ENCODE measurements at regions not wholly inside any gene's neighbourhood (a gene's known extent, or its start where the extent isn't known, plus 50 kb on each side); places are given as distances from the start of the nearest gene placed in this dataset.

DNA sequence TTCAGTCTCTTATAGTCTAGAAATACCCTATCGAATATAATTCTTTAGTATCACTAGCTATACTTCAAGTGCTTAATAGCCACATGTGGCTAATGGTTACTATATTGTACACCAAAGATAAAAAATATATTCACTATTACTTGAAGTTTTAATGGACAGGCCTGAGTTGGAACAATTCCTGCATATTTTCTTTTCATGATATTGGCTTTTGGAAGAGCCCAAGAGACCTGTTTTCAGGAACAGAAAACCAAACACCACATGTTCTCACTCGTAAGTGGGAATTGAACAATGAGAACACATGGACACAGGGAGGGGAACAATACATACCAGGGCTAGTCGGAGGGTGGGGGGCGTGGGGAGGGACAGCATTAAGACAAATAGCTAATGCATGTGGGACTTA is 334.4 kb upstream of the TRIB2 start:
- Histone ChIP-seq H3K27ac (ENCODE audit: low read length in 2 of 2) (no peak overlapping the region), H3K4me1 (ENCODE audit: control insufficient read depth in 2 of 2, insufficient read depth in 2 of 2, low read length in 2 of 2) (no peaks in the 10 kb centered on the region), H3K9ac (ENCODE audit: low read length) (no peak overlapping the region), H3K4me2 (replicated peaks; ENCODE audit: low read depth, low read length, poor library complexity, severe bottlenecking) (no peak overlapping the region), H3K27me3 (replicated peaks in 1 of 4; ENCODE audit: control extremely low read depth in 1 of 4, control insufficient read depth in 3 of 4, insufficient read depth in 4 of 4, low read length in 3 of 4) (no peaks in the 10 kb centered on the region), H3K79me2 (ENCODE audit: control insufficient read depth, insufficient read depth, low read length) (no peaks in the 10 kb centered on the region), H3K4me3 (ENCODE audit: control extremely low read depth in 1 of 5, extremely low read depth in 1 of 5, insufficient read depth in 1 of 5, low read depth in 2 of 5, low read length in 4 of 5) (no peak overlapping the region), H3K9me3 (ENCODE audit: control extremely low read depth in 1 of 3, control insufficient read depth in 2 of 3, insufficient read depth in 1 of 3, low read length in 2 of 3) (no peaks in the 10 kb centered on the region), H4K20me1 (ENCODE audit: control insufficient read depth, insufficient read depth, low read length, poor library complexity, severe bottlenecking) (no peaks in the 10 kb centered on the region), H2AFZ (ENCODE audit: insufficient read depth, low read depth, low read length, poor library complexity, severe bottlenecking) (no peak overlapping the region), H3K36me3 (replicated peaks in 1 of 2; ENCODE audit: control extremely low read depth in 1 of 2, control insufficient read depth in 1 of 2, extremely low read depth in 1 of 2, insufficient read depth in 2 of 2, low read length in 1 of 2) (no peaks in the 10 kb centered on the region)
- H3K9me3 Mint-ChIP-seq (ENCODE audit: insufficient read depth): peaks cover 3% of the 10 kb centered on the region
- H3K4me3 Mint-ChIP-seq: no peak overlapping the region
- POLR2A ChIA-PET: no interaction called here
- intact Hi-C loops (cut with micrococcal nuclease): no loop called here
- TF ChIP-seq EZH2 (IDR thresholded peaks at IDR 0.05; ENCODE audit: borderline replicate concordance, insufficient read depth, low read depth, low read length, poor library complexity, severe bottlenecking): no peak
- TF ChIP-seq, protein P1, sequence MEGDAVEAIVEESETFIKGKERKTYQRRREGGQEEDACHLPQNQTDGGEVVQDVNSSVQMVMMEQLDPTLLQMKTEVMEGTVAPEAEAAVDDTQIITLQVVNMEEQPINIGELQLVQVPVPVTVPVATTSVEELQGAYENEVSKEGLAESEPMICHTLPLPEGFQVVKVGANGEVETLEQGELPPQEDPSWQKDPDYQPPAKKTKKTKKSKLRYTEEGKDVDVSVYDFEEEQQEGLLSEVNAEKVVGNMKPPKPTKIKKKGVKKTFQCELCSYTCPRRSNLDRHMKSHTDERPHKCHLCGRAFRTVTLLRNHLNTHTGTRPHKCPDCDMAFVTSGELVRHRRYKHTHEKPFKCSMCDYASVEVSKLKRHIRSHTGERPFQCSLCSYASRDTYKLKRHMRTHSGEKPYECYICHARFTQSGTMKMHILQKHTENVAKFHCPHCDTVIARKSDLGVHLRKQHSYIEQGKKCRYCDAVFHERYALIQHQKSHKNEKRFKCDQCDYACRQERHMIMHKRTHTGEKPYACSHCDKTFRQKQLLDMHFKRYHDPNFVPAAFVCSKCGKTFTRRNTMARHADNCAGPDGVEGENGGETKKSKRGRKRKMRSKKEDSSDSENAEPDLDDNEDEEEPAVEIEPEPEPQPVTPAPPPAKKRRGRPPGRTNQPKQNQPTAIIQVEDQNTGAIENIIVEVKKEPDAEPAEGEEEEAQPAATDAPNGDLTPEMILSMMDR (IDR thresholded peaks at IDR 0.05): no peak
- ATAC-seq (ENCODE audit: low read depth): no peak
- no peaks in the 10 kb centered on the region for H3K4me1 Mint-ChIP-seq
- DNase-seq: no peak
- no CpG with 5 or more reads among the region's 4 CpGs for WGBS (ENCODE audit: insufficient coverage)
- H3K27ac Mint-ChIP-seq: no peak overlapping the region
- H3K27me3 Mint-ChIP-seq: no peaks in the 10 kb centered on the region
- CTCF ChIA-PET: no interaction called here

DNA sequence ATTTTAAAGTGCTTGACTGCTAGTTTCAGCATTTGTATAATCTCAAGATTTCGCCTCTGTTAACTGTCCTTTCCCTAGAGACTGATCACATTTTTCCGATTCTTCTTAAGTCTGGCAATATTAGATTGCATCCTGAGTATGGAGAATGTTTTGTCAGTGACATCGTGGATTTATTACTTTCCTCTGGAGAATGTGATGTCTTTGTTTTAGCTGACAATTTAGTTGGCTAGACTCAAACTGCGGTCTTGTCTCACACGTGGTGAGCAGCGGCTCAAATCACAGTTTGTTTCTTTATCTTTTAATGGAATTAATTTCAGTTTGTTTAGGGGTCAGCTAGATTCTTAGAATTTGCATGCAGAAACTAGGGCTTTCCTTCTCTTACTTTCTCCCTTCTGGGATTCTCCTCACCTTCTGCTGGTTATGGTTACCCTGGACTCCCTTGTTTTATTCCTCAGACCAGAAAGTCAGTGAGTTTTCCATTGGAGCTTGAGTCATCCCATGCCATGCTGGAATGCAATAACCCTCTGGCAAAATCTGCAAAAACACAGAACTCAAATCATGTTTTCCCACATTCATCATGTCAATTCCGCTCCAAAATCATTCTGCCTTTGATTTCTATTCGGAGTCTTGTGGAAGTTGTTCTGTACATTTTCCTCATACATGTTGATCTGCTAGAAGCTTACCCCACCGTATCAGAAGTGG is 327.2 kb upstream of the TRIB2 start:
- 94% methylated on average over 2 of the region's 9 CpGs for WGBS (ENCODE audit: insufficient coverage)
- Histone ChIP-seq H3K4me3 (ENCODE audit: control extremely low read depth in 1 of 5, extremely low read depth in 1 of 5, insufficient read depth in 1 of 5, low read depth in 2 of 5, low read length in 4 of 5) (no peak overlapping the region), H3K9ac (ENCODE audit: low read length) (no peak overlapping the region), H3K79me2 (ENCODE audit: control insufficient read depth, insufficient read depth, low read length) (no peaks in the 10 kb centered on the region), H4K20me1 (ENCODE audit: control insufficient read depth, insufficient read depth, low read length, poor library complexity, severe bottlenecking) (no peaks in the 10 kb centered on the region), H3K9me3 (ENCODE audit: control extremely low read depth in 1 of 3, control insufficient read depth in 2 of 3, insufficient read depth in 1 of 3, low read length in 2 of 3) (no peaks in the 10 kb centered on the region), H3K4me2 (replicated peaks; ENCODE audit: low read depth, low read length, poor library complexity, severe bottlenecking) (no peak overlapping the region), H3K4me1 (ENCODE audit: control insufficient read depth in 2 of 2, insufficient read depth in 2 of 2, low read length in 2 of 2) (no peaks in the 10 kb centered on the region), H3K27me3 (replicated peaks in 1 of 4; ENCODE audit: control extremely low read depth in 1 of 4, control insufficient read depth in 3 of 4, insufficient read depth in 4 of 4, low read length in 3 of 4) (no peaks in the 10 kb centered on the region), H3K27ac (ENCODE audit: low read length in 2 of 2) (no peak overlapping the region), H3K36me3 (replicated peaks in 1 of 2; ENCODE audit: control extremely low read depth in 1 of 2, control insufficient read depth in 1 of 2, extremely low read depth in 1 of 2, insufficient read depth in 2 of 2, low read length in 1 of 2) (no peaks in the 10 kb centered on the region), H2AFZ (ENCODE audit: insufficient read depth, low read depth, low read length, poor library complexity, severe bottlenecking) (no peak overlapping the region)
- Mint-ChIP-seq H3K27ac (no peak overlapping the region), H3K4me1 (no peaks in the 10 kb centered on the region), H3K9me3 (ENCODE audit: insufficient read depth) (peaks cover 3% of the 10 kb centered on the region), H3K27me3 (no peaks in the 10 kb centered on the region), H3K4me3 (no peak overlapping the region)
- DNase-seq (no peak), ATAC-seq (ENCODE audit: low read depth) (no peak)
- intact Hi-C loops (cut with micrococcal nuclease): no loop called here
- POLR2A ChIA-PET: no interaction called here
- CTCF ChIA-PET: interaction anchor here (0.7 kb wide), 1 partner anchor 561 kb away, joined by 3 read pairs; no protein-coding TSS in a partner anchor
- no peak for TF ChIP-seq EZH2 (IDR thresholded peaks at IDR 0.05; ENCODE audit: borderline replicate concordance, insufficient read depth, low read depth, low read length, poor library complexity, severe bottlenecking)
- TF ChIP-seq, protein P1 (IDR thresholded peaks at IDR 0.05): no peak

Measured in B cell (primary cell).